C4-2B (cell line): ENCODE measurements at regions not wholly inside any gene's neighbourhood (a gene's known extent, or its start where the extent isn't known, plus 50 kb on each side); places are given as distances from the start of the nearest gene placed in this dataset.

Source experiments
- H3K27ac ChIP-seq: fragments of 450-650 bp; 2 replicates; pipeline ENCODE4 v1.5.1; 2017
- CTCF ChIP-seq: fragments of 450-650 bp; conservative IDR thresholded peaks from 2 replicates; pipeline ENCODE4 v1.5.1; 2017; ENCODE audit warnings: mild to moderate bottlenecking
- ZFX ChIP-seq: fragments of 450-650 bp; IDR thresholded peaks from 2 replicates; pipeline ENCODE4 v1.6.1; 2017

GRCh38 chr2:234671716-234672115 lies 174.8 kb upstream of the ARL4C start:
- H3K27ac ChIP-seq = no peak overlapping the region
- TF ChIP-seq CTCF = no peak
- no peak for TF ChIP-seq ZFX

GRCh38 chr2:234671231-234671630 lies 174.3 kb upstream of the ARL4C start:
- no peak for TF ChIP-seq ZFX
- no peak for TF ChIP-seq CTCF
- H3K27ac ChIP-seq = no peak overlapping the region

- H3K27ac ChIP-seq = no peak overlapping the region
- TF ChIP-seq CTCF (no peak), ZFX (no peak)
Measured at GRCh38 chr2:234670806-234671205, 173.9 kb upstream of the ARL4C start.

GRCh38 chr2:234670052-234670451 lies 173.2 kb upstream of the ARL4C start:
- no peak overlapping the region for H3K27ac ChIP-seq
- TF ChIP-seq ZFX = no peak
- no peak for TF ChIP-seq CTCF

DNA sequence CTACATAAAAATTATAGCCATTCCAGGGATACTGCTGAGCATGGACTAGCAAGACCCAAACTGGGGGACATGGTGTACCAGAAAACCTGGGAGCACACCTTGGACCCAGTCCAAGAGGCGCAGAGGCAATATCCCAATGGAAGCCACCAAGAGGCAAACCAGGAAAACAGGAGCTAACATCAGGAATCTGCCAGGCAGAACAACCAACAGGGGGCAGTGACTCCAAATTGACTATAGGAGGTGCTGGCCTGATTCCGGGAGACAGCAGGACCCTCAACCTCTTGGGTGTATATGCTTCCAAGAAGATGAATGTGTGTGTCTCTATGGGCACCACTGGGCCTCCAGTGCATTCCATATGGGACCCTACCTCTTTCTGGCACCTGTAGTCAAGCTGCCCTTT lies 172.7 kb upstream of the ARL4C start:
- TF ChIP-seq CTCF = peak; percentile 18
- no peak for TF ChIP-seq ZFX
- H3K27ac ChIP-seq = no peak overlapping the region

DNA sequence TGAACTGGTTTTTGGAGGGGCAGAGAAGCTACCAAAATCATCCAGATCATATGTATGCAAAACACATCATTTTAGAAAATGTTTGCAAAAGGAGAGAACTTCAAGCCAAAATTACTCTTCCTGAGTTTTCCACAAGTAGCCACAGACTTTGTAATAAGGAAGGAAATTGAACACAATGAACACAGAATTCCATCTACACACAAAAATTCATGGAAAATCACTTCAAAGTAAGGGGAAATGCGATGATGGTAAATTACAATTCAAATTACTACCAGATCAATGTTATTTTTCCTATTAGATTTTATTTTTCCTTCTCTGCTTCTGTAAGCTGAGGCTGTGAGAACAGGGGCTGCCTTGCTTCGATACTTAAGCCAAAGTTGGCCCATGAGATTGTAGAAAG lies 172.1 kb upstream of the ARL4C start:
- no peak overlapping the region for H3K27ac ChIP-seq

GRCh38 chr2:234666911-234667310 lies 170.0 kb upstream of the ARL4C start:
- no peak for TF ChIP-seq ZFX
- TF ChIP-seq CTCF = no peak
- no peak overlapping the region for H3K27ac ChIP-seq

More for the DNA sequence above, 172.1 kb upstream of the ARL4C start:
- TF ChIP-seq CTCF (no peak), ZFX (no peak)
